ENCODE measurements at regions not wholly inside any gene's neighbourhood (a gene's known extent, or its start where the extent isn't known, plus 50 kb on each side); places are given as distances from the start of the nearest gene placed in this dataset.

DNA sequence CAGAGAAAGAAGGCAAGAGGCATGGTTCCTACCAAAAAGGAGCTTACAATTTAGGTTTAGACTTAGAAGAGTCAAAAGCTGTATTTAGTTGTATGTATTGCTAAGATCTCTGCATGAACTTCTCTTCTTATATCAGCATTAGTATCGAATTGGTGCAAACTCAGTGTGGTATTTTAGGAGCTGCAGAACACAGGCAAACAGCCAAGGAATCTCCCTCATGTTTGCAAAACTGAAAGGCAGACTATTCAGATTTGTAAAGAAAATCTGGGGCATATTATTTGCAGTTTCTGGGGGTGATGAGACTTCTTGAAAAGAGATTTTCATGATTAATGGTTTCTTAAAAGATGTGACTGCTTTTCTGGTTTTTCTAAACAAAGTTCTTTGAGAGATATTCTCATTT lies 252.7 kb downstream of the CEMIP2 start:
- no peak overlapping the region for H3K9ac ChIP-seq (ENCODE audit: extremely low read depth, low read length, poor library complexity, severe bottlenecking)
- no peaks in the 10 kb centered on the region for H3K9me3 ChIP-seq (ENCODE audit: control insufficient read depth, low read length)
- no peaks in the 10 kb centered on the region for H3K36me3 ChIP-seq (ENCODE audit: control insufficient read depth, insufficient read depth, low read length)
- Mint-ChIP-seq H3K4me3 (no peak overlapping the region), H3K27me3 (ENCODE audit: insufficient read depth) (no peaks in the 10 kb centered on the region), H3K4me1 (peaks cover 22% of the 10 kb centered on the region), H3K27ac (no peak overlapping the region), H3K9me3 (no peaks in the 10 kb centered on the region), H3K36me3 (ENCODE audit: low read depth) (no peaks in the 10 kb centered on the region)
- H3K27ac ChIP-seq (ENCODE audit: low read depth, low read length), result no peak overlapping the region
- H3K27me3 ChIP-seq (ENCODE audit: control insufficient read depth, insufficient read depth, low read length, poor library complexity, severe bottlenecking), result no peaks in the 10 kb centered on the region
- TF ChIP-seq, protein P1, sequence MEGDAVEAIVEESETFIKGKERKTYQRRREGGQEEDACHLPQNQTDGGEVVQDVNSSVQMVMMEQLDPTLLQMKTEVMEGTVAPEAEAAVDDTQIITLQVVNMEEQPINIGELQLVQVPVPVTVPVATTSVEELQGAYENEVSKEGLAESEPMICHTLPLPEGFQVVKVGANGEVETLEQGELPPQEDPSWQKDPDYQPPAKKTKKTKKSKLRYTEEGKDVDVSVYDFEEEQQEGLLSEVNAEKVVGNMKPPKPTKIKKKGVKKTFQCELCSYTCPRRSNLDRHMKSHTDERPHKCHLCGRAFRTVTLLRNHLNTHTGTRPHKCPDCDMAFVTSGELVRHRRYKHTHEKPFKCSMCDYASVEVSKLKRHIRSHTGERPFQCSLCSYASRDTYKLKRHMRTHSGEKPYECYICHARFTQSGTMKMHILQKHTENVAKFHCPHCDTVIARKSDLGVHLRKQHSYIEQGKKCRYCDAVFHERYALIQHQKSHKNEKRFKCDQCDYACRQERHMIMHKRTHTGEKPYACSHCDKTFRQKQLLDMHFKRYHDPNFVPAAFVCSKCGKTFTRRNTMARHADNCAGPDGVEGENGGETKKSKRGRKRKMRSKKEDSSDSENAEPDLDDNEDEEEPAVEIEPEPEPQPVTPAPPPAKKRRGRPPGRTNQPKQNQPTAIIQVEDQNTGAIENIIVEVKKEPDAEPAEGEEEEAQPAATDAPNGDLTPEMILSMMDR (conservative IDR thresholded peaks at IDR 0.05), result no peak
- H3K4me3 ChIP-seq (ENCODE audit: low read length), result no peak overlapping the region
- H3K4me1 ChIP-seq (ENCODE audit: control insufficient read depth, insufficient read depth, low read length), result peaks cover 5% of the 10 kb centered on the region
- DNase-seq, result no peak
- WGBS, 2 experiments (ENCODE audit: insufficient coverage in 1 of 2, insufficient read length in 1 of 2), result 84 to 100% methylated on average over 1 of the region's 1 CpG

DNA sequence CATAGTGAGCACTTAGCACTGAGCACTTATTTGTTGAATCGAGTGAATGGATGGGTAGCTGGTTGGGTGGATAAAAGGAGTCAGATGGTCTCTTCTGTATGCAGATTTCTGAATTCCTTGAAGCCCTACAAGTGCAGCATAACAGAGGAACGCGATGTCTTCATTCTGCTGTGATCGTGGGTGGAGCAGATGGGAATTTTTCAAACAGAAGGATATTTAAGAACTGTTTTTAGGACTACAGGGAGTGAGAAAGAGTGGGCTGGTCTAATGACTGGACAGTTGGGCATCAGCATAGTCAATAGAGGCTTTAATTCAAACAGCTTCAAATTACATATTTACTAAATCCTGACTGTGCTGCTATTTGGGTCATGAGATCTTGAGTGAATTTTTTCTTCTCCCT lies 253.2 kb downstream of the CEMIP2 start:
- Histone ChIP-seq H3K4me1 (ENCODE audit: control insufficient read depth, insufficient read depth, low read length) (peaks cover 5% of the 10 kb centered on the region), H3K27ac (ENCODE audit: low read depth, low read length) (no peak overlapping the region), H3K36me3 (ENCODE audit: control insufficient read depth, insufficient read depth, low read length) (no peaks in the 10 kb centered on the region), H3K9ac (ENCODE audit: extremely low read depth, low read length, poor library complexity, severe bottlenecking) (no peak overlapping the region), H3K27me3 (ENCODE audit: control insufficient read depth, insufficient read depth, low read length, poor library complexity, severe bottlenecking) (no peaks in the 10 kb centered on the region), H3K4me3 (ENCODE audit: low read length) (no peak overlapping the region), H3K9me3 (ENCODE audit: control insufficient read depth, low read length) (no peaks in the 10 kb centered on the region)
- no peak for DNase-seq
- H3K36me3 Mint-ChIP-seq (ENCODE audit: low read depth), result no peaks in the 10 kb centered on the region
- H3K4me3 Mint-ChIP-seq, result no peak overlapping the region
- no peak overlapping the region for H3K27ac Mint-ChIP-seq
- no peaks in the 10 kb centered on the region for H3K9me3 Mint-ChIP-seq
- TF ChIP-seq, protein P1 (conservative IDR thresholded peaks at IDR 0.05), result no peak
- no peaks in the 10 kb centered on the region for H3K27me3 Mint-ChIP-seq (ENCODE audit: insufficient read depth)
- peaks cover 22% of the 10 kb centered on the region for H3K4me1 Mint-ChIP-seq
- WGBS, 2 experiments (ENCODE audit: insufficient coverage in 1 of 2, insufficient read length in 1 of 2), result 93% methylated on average over 4 of the region's 4 CpGs

GRCh38 chr9:71514344-71514975 lies 253.9 kb downstream of the CEMIP2 start:
- 78 to 89% methylated on average over 1 to 2 of the region's 2 CpGs for WGBS, 2 experiments (ENCODE audit: insufficient coverage in 1 of 2, insufficient read length in 1 of 2)
- TF ChIP-seq, protein P1 (conservative IDR thresholded peaks at IDR 0.05), result no peak
- Mint-ChIP-seq H3K4me3 (no peak overlapping the region), H3K36me3 (ENCODE audit: low read depth) (no peaks in the 10 kb centered on the region), H3K27me3 (ENCODE audit: insufficient read depth) (no peaks in the 10 kb centered on the region), H3K4me1 (peaks cover 17% of the 10 kb centered on the region), H3K9me3 (no peaks in the 10 kb centered on the region), H3K27ac (no peak overlapping the region)
- DNase-seq, result no peak
- Histone ChIP-seq H3K36me3 (ENCODE audit: control insufficient read depth, insufficient read depth, low read length) (no peaks in the 10 kb centered on the region), H3K9ac (ENCODE audit: extremely low read depth, low read length, poor library complexity, severe bottlenecking) (no peak overlapping the region), H3K4me3 (ENCODE audit: low read length) (no peak overlapping the region), H3K4me1 (ENCODE audit: control insufficient read depth, insufficient read depth, low read length) (peaks cover 5% of the 10 kb centered on the region), H3K27ac (ENCODE audit: low read depth, low read length) (no peak overlapping the region), H3K9me3 (ENCODE audit: control insufficient read depth, low read length) (no peaks in the 10 kb centered on the region), H3K27me3 (ENCODE audit: control insufficient read depth, insufficient read depth, low read length, poor library complexity, severe bottlenecking) (no peaks in the 10 kb centered on the region)

All from endodermal cell (in vitro differentiated cells).